MM.1S (cell line): ENCODE measurements at regions not wholly inside any gene's neighbourhood (a gene's known extent, or its start where the extent isn't known, plus 50 kb on each side); places are given as distances from the start of the nearest gene placed in this dataset.

Experiments used
- EZH2 ChIP-seq: fragments of 300-600 bp; sonication (generic); optimal IDR thresholded peaks from 2 replicates; pipeline ENCODE3; 2017; ENCODE audit warnings: low read depth, mild to moderate bottlenecking, antibody characterized with exemption, low read length, mixed read lengths
- EZH2phosphoT487 ChIP-seq: fragments of 300-600 bp; sonication (generic); IDR thresholded peaks from 2 replicates; pipeline ENCODE4 v1.6.1; 2018; ENCODE audit warnings: antibody characterized with exemption, low read length
- TF ChIP-seq, protein P1 (sequence below): fragments of 300-600 bp; sonication (generic); IDR thresholded peaks from 2 replicates; pipeline ENCODE4 v1.5.1; 2016; ENCODE audit warnings: antibody characterized with exemption, low read length, mixed read lengths

DNA sequence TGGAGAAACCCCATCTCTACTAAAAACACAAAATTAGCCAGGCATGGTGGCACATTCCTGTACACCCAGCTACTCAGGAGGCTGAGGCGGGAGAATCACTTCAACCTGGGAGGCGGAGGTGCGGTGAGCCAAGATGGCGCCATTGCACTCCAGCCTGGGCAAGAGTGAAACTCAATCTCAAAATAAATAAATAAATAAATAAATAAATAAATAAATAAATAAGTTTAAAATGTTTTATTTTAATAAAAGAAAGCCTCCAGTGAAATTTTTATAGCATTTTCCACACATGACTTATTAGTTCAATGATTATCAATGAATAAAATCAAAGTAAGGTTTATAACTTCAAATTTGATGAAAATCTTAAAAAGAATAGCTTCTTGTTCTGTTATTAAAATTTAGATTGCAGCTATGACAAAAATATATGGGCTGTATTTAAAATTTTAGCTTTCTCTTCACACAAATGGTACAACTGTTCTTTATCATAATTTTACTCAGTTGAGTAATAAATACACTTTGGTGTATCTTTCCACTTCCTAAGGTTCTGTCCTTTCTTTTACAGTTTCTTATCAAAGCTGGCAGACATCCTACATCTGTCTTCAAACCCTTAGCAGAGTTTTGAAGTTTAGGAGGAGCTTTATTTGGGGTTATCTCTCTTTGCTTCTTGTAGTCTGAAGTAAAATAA, 78.4 kb upstream of the ZSWIM2 start:
- TF ChIP-seq EZH2phosphoT487 (no peak), EZH2 (no peak)
- TF ChIP-seq, protein P1, sequence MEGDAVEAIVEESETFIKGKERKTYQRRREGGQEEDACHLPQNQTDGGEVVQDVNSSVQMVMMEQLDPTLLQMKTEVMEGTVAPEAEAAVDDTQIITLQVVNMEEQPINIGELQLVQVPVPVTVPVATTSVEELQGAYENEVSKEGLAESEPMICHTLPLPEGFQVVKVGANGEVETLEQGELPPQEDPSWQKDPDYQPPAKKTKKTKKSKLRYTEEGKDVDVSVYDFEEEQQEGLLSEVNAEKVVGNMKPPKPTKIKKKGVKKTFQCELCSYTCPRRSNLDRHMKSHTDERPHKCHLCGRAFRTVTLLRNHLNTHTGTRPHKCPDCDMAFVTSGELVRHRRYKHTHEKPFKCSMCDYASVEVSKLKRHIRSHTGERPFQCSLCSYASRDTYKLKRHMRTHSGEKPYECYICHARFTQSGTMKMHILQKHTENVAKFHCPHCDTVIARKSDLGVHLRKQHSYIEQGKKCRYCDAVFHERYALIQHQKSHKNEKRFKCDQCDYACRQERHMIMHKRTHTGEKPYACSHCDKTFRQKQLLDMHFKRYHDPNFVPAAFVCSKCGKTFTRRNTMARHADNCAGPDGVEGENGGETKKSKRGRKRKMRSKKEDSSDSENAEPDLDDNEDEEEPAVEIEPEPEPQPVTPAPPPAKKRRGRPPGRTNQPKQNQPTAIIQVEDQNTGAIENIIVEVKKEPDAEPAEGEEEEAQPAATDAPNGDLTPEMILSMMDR = no peak
